Heart left ventricle (tissue), 13 donors: ENCODE measurements at regions not wholly inside any gene's neighbourhood (a gene's known extent, or its start where the extent isn't known, plus 50 kb on each side); places are given as distances from the start of the nearest gene placed in this dataset.

Experiments
- CTCF ChIP-seq, 12 donors: fragments of 200-600 bp; sonication (generic) in 4 of 12; IDR thresholded peaks; one replicate each; pipeline versions ENCODE4 v1.5.0 to v1.8.0; 2018 to 2022; ENCODE audit warnings: antibody characterized with exemption in 12 of 12, mild to moderate bottlenecking in 5 of 12
- POLR2A ChIP-seq, 2 donors: fragments of 450-650 bp; IDR thresholded peaks; one replicate each; pipeline ENCODE4 v1.6.1; 2017; ENCODE audit warnings: antibody characterized with exemption in 2 of 2, mild to moderate bottlenecking in 2 of 2, moderate library complexity in 2 of 2
- donor health status: ischemic (EF 13 %, LVEDD 7.1; RV severe dilation, severe dysfunction).
- donor health status: DM: no; HTN: yes; CAD: no.
- donor health status: DM: no; HTN: no; CAD: no.
- donor health status: ischemic (EF 25% LVEDD 6.9; RV normal size, moderate dysfunction).
- donor health status: ischemic (EF 25% LVEDD 5.7; RV mildly dilated, moderate dysfunction).
- donor health status: ischemic (EF 35%, LVEDD 5.7; RV mildly dilated, moderate dysfunction).
- donor health status: nonischemic (EF 11% LVEDD 7.7; RV severe dilation, severe dysfunction).
- donor health status: DM: yes; HTN: yes; CAD: no.
- donor health status: PGD.
- donor health status: ischemic (EF 29% LVEDD 5.4; RV normal size, mild dysfunction).
- donor health status: nonischemic (EF 23%, LVEDD 6.1; RV moderate dilation, normal function).

- no peak for TF ChIP-seq CTCF (IDR thresholded peaks at IDR 0.05)
- TF ChIP-seq POLR2A (IDR thresholded peaks at IDR 0.05) = no peak
Observed at GRCh38 chr1:232334811-232335210, 295.1 kb downstream of the SIPA1L2 start.
